Mesothelial cell of epicardium (in vitro differentiated cells): ENCODE measurements at regions not wholly inside any gene's neighbourhood (a gene's known extent, or its start where the extent isn't known, plus 50 kb on each side); places are given as distances from the start of the nearest gene placed in this dataset.

ENCODE experiments used
- DNase-seq, 2 experiments: peaks; one replicate each; pipeline ENCODE4 v3.0.0; 2021; ENCODE audit warnings: low spot score in 2 of 2; ENCODE audit not compliant: unreplicated experiment in 2 of 2
- H3K27ac Mint-ChIP-seq: 2 replicates; pipeline ENCODE4 v1.8.0; 2021; ENCODE audit warnings: mixed read lengths
- H3K27me3 Mint-ChIP-seq: 2 replicates; pipeline ENCODE4 v1.8.0; 2021; ENCODE audit warnings: low read depth, mixed read lengths
- H3K36me3 Mint-ChIP-seq: 2 replicates; pipeline ENCODE4 v1.8.0; 2021; ENCODE audit warnings: mixed read lengths
- H3K4me1 Mint-ChIP-seq: 2 replicates; pipeline ENCODE4 v1.8.0; 2021; ENCODE audit warnings: mixed read lengths
- H3K4me3 Mint-ChIP-seq: 2 replicates; pipeline ENCODE4 v1.8.0; 2021; ENCODE audit warnings: mild to moderate bottlenecking, moderate library complexity, mixed read lengths
- H3K9me3 Mint-ChIP-seq: 2 replicates; pipeline ENCODE4 v1.8.0; 2021; ENCODE audit warnings: mixed read lengths
- TF ChIP-seq, protein P1 (sequence below): fragments of 200-600 bp; sonication (generic); IDR thresholded peaks from one replicate; pipeline ENCODE4 v1.5.0; 2021; ENCODE audit warnings: antibody characterized with exemption; ENCODE audit not compliant: unreplicated experiment

DNA sequence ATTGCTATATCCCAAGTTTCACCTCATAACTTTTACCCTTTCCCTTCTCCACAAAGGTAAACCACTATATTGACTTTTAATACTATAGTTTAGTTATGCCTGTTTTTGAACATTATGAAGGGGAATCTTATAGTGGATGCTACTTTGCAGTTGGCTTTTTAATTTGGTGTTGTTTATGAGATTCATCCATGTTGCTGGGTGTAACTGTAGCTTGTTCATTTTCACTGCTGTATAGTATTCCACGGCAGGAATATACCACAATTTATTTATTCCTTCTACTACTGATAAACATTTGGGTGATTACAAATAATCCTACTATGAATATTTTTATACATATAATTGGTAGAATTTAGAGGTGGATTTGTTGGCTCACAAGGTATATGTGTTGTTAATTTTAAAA, 88.4 kb upstream of the NALF2 start:
- Mint-ChIP-seq H3K36me3 (no peaks in the 10 kb centered on the region), H3K4me3 (no peak overlapping the region), H3K4me1 (no peaks in the 10 kb centered on the region), H3K9me3 (peaks cover 42% of the 10 kb centered on the region), H3K27me3 (no peaks in the 10 kb centered on the region), H3K27ac (no peak overlapping the region)
- DNase-seq = no peak
- TF ChIP-seq, protein P1, sequence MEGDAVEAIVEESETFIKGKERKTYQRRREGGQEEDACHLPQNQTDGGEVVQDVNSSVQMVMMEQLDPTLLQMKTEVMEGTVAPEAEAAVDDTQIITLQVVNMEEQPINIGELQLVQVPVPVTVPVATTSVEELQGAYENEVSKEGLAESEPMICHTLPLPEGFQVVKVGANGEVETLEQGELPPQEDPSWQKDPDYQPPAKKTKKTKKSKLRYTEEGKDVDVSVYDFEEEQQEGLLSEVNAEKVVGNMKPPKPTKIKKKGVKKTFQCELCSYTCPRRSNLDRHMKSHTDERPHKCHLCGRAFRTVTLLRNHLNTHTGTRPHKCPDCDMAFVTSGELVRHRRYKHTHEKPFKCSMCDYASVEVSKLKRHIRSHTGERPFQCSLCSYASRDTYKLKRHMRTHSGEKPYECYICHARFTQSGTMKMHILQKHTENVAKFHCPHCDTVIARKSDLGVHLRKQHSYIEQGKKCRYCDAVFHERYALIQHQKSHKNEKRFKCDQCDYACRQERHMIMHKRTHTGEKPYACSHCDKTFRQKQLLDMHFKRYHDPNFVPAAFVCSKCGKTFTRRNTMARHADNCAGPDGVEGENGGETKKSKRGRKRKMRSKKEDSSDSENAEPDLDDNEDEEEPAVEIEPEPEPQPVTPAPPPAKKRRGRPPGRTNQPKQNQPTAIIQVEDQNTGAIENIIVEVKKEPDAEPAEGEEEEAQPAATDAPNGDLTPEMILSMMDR = no peak

DNA sequence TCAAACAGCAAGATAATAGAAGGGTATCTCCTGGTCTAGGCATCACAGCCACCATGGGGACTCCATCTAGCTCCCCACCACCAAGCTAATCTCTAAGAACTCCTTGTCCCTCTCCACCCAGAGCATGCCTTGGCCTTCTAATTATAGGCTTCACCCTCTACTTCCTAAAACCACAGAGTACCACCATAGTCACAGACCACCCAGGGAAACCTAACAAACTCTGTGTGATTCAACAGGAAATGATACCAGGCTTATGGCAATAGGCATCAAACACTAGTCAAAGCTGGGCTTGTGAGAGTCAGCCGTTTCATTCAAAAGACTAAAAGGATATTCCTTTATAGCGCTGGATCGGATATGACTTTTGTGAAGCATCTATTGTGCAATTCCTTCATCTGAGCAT, 91.5 kb upstream of the NALF2 start:
- Mint-ChIP-seq H3K4me1 (no peaks in the 10 kb centered on the region), H3K9me3 (peaks cover 36% of the 10 kb centered on the region), H3K27ac (no peak overlapping the region), H3K36me3 (no peaks in the 10 kb centered on the region), H3K4me3 (no peak overlapping the region), H3K27me3 (no peaks in the 10 kb centered on the region)
- no peak for DNase-seq
- TF ChIP-seq, protein P1 = no peak

DNA sequence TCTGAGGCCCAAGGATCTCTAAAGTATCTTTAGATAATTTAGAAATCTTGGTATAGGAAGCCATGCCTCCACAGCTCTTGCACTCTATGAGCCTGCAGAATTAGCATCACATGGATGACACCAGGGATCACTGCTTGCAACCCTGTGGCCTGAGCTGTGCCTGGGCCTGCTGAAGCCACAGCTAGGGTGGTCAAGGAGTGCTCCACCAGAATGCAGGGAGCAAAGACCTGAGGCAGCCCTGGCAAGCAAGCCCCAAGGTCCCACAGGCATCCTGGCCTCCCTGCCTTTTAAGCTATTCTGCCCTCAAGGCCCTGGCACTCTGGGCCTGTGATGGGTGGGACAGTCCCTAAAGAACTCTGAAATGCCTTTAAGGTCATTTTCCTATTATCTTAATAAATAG, 105.2 kb upstream of the NALF2 start:
- peaks cover 5% of the 10 kb centered on the region for H3K27me3 Mint-ChIP-seq
- TF ChIP-seq, protein P1 = no peak
- no peaks in the 10 kb centered on the region for H3K4me1 Mint-ChIP-seq
- peaks cover 25% of the 10 kb centered on the region for H3K9me3 Mint-ChIP-seq
- H3K36me3 Mint-ChIP-seq = no peaks in the 10 kb centered on the region
- no peak for DNase-seq
- H3K27ac Mint-ChIP-seq = no peak overlapping the region
- no peak overlapping the region for H3K4me3 Mint-ChIP-seq

DNA sequence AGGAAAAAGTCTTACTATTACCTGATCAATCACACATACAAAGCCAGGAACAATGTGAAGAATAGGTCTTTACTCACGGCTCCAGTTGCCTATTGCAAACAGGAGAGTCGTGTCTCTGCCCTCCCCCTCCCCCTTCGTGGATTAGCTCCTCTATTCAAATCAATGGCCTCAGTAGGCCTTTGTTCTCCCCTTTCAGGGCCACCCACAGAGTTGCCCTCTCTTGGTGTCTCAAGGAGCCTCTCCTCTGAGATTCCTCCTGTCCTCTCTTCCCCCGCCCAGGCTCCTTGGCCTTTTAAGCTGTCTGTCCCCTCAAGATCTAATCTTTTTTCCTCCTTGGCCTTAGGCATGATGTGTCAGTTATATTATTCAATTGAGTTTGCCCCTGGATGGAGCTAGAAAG, 107.2 kb upstream of the NALF2 start:
- Mint-ChIP-seq H3K9me3 (peaks cover 28% of the 10 kb centered on the region), H3K36me3 (no peaks in the 10 kb centered on the region), H3K27me3 (peaks cover 5% of the 10 kb centered on the region), H3K27ac (no peak overlapping the region), H3K4me1 (no peaks in the 10 kb centered on the region), H3K4me3 (no peak overlapping the region)
- no peak for DNase-seq
- TF ChIP-seq, protein P1 = no peak

DNA sequence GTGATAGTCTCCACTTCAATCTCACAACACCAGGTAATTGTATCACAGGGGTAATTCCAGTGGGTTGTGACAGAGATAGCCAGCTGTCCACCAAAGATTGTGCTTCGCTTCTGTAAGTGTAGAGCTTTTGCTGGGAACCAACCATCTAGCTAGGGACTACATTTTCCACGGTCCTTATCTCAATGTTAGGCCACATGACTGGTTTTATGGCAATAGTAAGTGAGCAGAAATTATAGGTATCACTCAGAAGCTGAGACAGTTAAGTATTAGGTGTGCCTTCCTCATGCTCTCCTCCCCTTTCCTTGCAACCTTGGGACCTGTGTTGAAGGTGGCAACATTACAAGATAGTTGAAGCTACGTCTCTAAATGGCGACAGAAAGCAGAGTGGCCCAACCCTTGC, 108.8 kb upstream of the NALF2 start:
- Mint-ChIP-seq H3K36me3 (no peaks in the 10 kb centered on the region), H3K4me1 (no peaks in the 10 kb centered on the region), H3K27ac (no peak overlapping the region), H3K27me3 (no peaks in the 10 kb centered on the region), H3K9me3 (peaks cover 17% of the 10 kb centered on the region), H3K4me3 (no peak overlapping the region)
- TF ChIP-seq, protein P1 = no peak
- DNase-seq = no peak

DNA sequence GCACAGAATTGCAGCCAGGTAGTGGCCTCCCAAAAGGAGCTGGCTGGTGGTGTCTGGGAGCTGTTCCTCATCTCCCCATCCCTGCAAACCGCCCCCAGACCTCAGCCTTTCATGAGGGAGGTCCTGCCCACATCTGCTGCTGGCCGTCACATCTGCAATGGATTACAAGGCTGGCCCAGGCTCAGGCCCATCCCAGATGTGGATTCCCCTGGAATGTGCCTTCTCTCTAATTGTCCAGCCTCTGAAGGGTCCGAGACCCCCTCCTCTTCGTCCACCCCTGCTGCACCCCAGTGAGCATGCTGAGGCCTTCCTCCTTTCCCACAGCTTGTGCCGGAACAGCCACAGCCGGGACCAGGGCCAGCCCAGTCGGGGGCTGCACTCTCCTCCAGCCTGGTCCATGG, 115.0 kb upstream of the NALF2 start:
- no peaks in the 10 kb centered on the region for H3K36me3 Mint-ChIP-seq
- peaks cover 6% of the 10 kb centered on the region for H3K27me3 Mint-ChIP-seq
- H3K4me3 Mint-ChIP-seq = no peak overlapping the region
- no peak overlapping the region for H3K27ac Mint-ChIP-seq
- peaks cover 2% of the 10 kb centered on the region for H3K4me1 Mint-ChIP-seq
- DNase-seq = no peak
- TF ChIP-seq, protein P1 = no peak
- peaks cover 15% of the 10 kb centered on the region for H3K9me3 Mint-ChIP-seq
